NCI-H1436 (cell line): ENCODE measurements at regions not wholly inside any gene's neighbourhood (a gene's known extent, or its start where the extent isn't known, plus 50 kb on each side); places are given as distances from the start of the nearest gene placed in this dataset.

Experiments used
- DNase-seq: peaks from one replicate; lab custom pipeline; 2025; lab: John Stamatoyannopoulos, UW

GRCh38 chr2:21281791-21282514, 158.2 kb downstream of the TDRD15 start:
- DNase-seq = no peak

GRCh38 chr2:21282515-21282898, 158.7 kb downstream of the TDRD15 start:
- no peak for DNase-seq

GRCh38 chr2:21288299-21288698, 164.5 kb downstream of the TDRD15 start:
- DNase-seq = no peak

GRCh38 chr2:21288739-21289520, 165.2 kb downstream of the TDRD15 start:
- no peak for DNase-seq

GRCh38 chr2:21289551-21289950, 165.8 kb downstream of the TDRD15 start:
- no peak for DNase-seq

- DNase-seq = no peak
Observed at GRCh38 chr2:21289989-21290388, 166.2 kb downstream of the TDRD15 start.

GRCh38 chr2:21291426-21291825, 167.7 kb downstream of the TDRD15 start:
- no peak for DNase-seq

GRCh38 chr2:21294446-21294845, 170.7 kb downstream of the TDRD15 start:
- DNase-seq = no peak

GRCh38 chr2:21299411-21299810, 175.6 kb downstream of the TDRD15 start:
- no peak for DNase-seq

GRCh38 chr2:21301871-21302455, 178.2 kb downstream of the TDRD15 start:
- DNase-seq = no peak

- no peak for DNase-seq
Observed at GRCh38 chr2:21303876-21304275, 180.1 kb downstream of the TDRD15 start.

- no peak for DNase-seq
Observed at GRCh38 chr2:21305581-21305980, 181.8 kb downstream of the TDRD15 start.

GRCh38 chr2:21306235-21306634, 182.5 kb downstream of the TDRD15 start:
- no peak for DNase-seq

- no peak for DNase-seq
Observed at GRCh38 chr2:21307037-21307436, 183.3 kb downstream of the TDRD15 start.

- DNase-seq = no peak
Observed at GRCh38 chr2:21310493-21310892, 186.7 kb downstream of the TDRD15 start.

GRCh38 chr2:21314322-21314835, 190.6 kb downstream of the TDRD15 start:
- DNase-seq = no peak

GRCh38 chr2:21317131-21317530, 193.4 kb downstream of the TDRD15 start:
- peak; percentile 60 for DNase-seq

- DNase-seq = no peak
Observed at GRCh38 chr2:21318263-21318662, 194.5 kb downstream of the TDRD15 start.

GRCh38 chr2:21326152-21326551, 202.4 kb downstream of the TDRD15 start:
- no peak for DNase-seq

- no peak for DNase-seq
Observed at GRCh38 chr2:21328177-21328576, 204.4 kb downstream of the TDRD15 start.

- DNase-seq = no peak
Observed at GRCh38 chr2:21330786-21331391, 207.1 kb downstream of the TDRD15 start.

GRCh38 chr2:21331625-21332370, 208.0 kb downstream of the TDRD15 start:
- DNase-seq = no peak
